ENCODE measurements at regions not wholly inside any gene's neighbourhood (a gene's known extent, or its start where the extent isn't known, plus 50 kb on each side); places are given as distances from the start of the nearest gene placed in this dataset.
A peak's percentile ranks its signal among the peaks of the same experiment; 100 is the strongest.

GRCh38 chr5:87787086-87787485 lies 374.4 kb upstream of the CCNH start:
- Histone ChIP-seq H3K4me3 (ENCODE audit: low read length in 2 of 2) (no peak overlapping the region), H3K4me1 (ENCODE audit: control insufficient read depth in 1 of 2, insufficient read depth in 2 of 2, low read length in 2 of 2) (no peaks in the 10 kb centered on the region), H3K36me3 (ENCODE audit: control insufficient read depth in 1 of 2, insufficient read depth in 2 of 2, low read length in 1 of 2) (no peaks in the 10 kb centered on the region), H3K27ac (ENCODE audit: low read depth in 1 of 2, low read length in 2 of 2) (no peak overlapping the region), H3K9me3 (ENCODE audit: control insufficient read depth, low read length) (no peaks in the 10 kb centered on the region), H3K27me3 (ENCODE audit: control insufficient read depth in 1 of 2, insufficient read depth in 2 of 2, low read length in 1 of 2) (no peaks in the 10 kb centered on the region)
- intact Hi-C loops (cut with DNase I): no loop called here
- no peak for DNase-seq
- no peak for ATAC-seq (ENCODE audit: low FRiP score)
- 43 to 66% methylated on average over 4 of the region's 4 CpGs for WGBS, 2 donors

GRCh38 chr5:87786471-87786870 lies 373.7 kb upstream of the CCNH start:
- Histone ChIP-seq H3K36me3 (ENCODE audit: control insufficient read depth in 1 of 2, insufficient read depth in 2 of 2, low read length in 1 of 2) (no peaks in the 10 kb centered on the region), H3K27ac (ENCODE audit: low read depth in 1 of 2, low read length in 2 of 2) (no peak overlapping the region), H3K27me3 (ENCODE audit: control insufficient read depth in 1 of 2, insufficient read depth in 2 of 2, low read length in 1 of 2) (no peaks in the 10 kb centered on the region), H3K4me3 (ENCODE audit: low read length in 2 of 2) (no peak overlapping the region), H3K4me1 (ENCODE audit: control insufficient read depth in 1 of 2, insufficient read depth in 2 of 2, low read length in 2 of 2) (no peaks in the 10 kb centered on the region), H3K9me3 (ENCODE audit: control insufficient read depth, low read length) (no peaks in the 10 kb centered on the region)
- WGBS, 2 donors: 49 to 54% methylated on average over 1 of the region's 1 CpG
- ATAC-seq (ENCODE audit: low FRiP score) (no peak), DNase-seq (no peak)
- intact Hi-C loops (cut with DNase I): no loop called here

GRCh38 chr5:87785554-87786335 lies 373.0 kb upstream of the CCNH start:
- H3K27ac ChIP-seq (ENCODE audit: low read depth in 1 of 2, low read length in 2 of 2): no peak overlapping the region
- DNase-seq: no peak
- H3K9me3 ChIP-seq (ENCODE audit: control insufficient read depth, low read length): no peaks in the 10 kb centered on the region
- H3K36me3 ChIP-seq (ENCODE audit: control insufficient read depth in 1 of 2, insufficient read depth in 2 of 2, low read length in 1 of 2): no peaks in the 10 kb centered on the region
- WGBS, 2 donors: 19 to 49% methylated on average over 4 of the region's 4 CpGs
- no peaks in the 10 kb centered on the region for H3K27me3 ChIP-seq (ENCODE audit: control insufficient read depth in 1 of 2, insufficient read depth in 2 of 2, low read length in 1 of 2)
- intact Hi-C loops (cut with DNase I): no loop called here
- H3K4me1 ChIP-seq (ENCODE audit: control insufficient read depth in 1 of 2, insufficient read depth in 2 of 2, low read length in 2 of 2): no peaks in the 10 kb centered on the region
- ATAC-seq (ENCODE audit: low FRiP score): no peak
- H3K4me3 ChIP-seq (ENCODE audit: low read length in 2 of 2): no peak overlapping the region

GRCh38 chr5:87784879-87785495 lies 372.3 kb upstream of the CCNH start:
- no peaks in the 10 kb centered on the region for H3K4me1 ChIP-seq (ENCODE audit: control insufficient read depth in 1 of 2, insufficient read depth in 2 of 2, low read length in 2 of 2)
- intact Hi-C loops (cut with DNase I): loop anchor here in 1 of 2 donors (5.0 kb wide), 2 partner anchors 357 to 897 kb away; no protein-coding TSS in a partner anchor
- no peaks in the 10 kb centered on the region for H3K27me3 ChIP-seq (ENCODE audit: control insufficient read depth in 1 of 2, insufficient read depth in 2 of 2, low read length in 1 of 2)
- no peaks in the 10 kb centered on the region for H3K9me3 ChIP-seq (ENCODE audit: control insufficient read depth, low read length)
- H3K27ac ChIP-seq (ENCODE audit: low read depth in 1 of 2, low read length in 2 of 2): no peak overlapping the region
- H3K4me3 ChIP-seq (ENCODE audit: low read length in 2 of 2): no peak overlapping the region
- H3K36me3 ChIP-seq (ENCODE audit: control insufficient read depth in 1 of 2, insufficient read depth in 2 of 2, low read length in 1 of 2): no peaks in the 10 kb centered on the region
- DNase-seq (no peak), ATAC-seq (ENCODE audit: low FRiP score) (no peak)
- WGBS, 2 donors: 77 to 78% methylated on average over 4 of the region's 4 CpGs

- Histone ChIP-seq H3K9me3 (ENCODE audit: control insufficient read depth, low read length) (no peaks in the 10 kb centered on the region), H3K4me3 (ENCODE audit: low read length in 2 of 2) (no peak overlapping the region), H3K27ac (ENCODE audit: low read depth in 1 of 2, low read length in 2 of 2) (no peak overlapping the region), H3K36me3 (ENCODE audit: control insufficient read depth in 1 of 2, insufficient read depth in 2 of 2, low read length in 1 of 2) (no peaks in the 10 kb centered on the region), H3K4me1 (ENCODE audit: control insufficient read depth in 1 of 2, insufficient read depth in 2 of 2, low read length in 2 of 2) (no peaks in the 10 kb centered on the region), H3K27me3 (ENCODE audit: control insufficient read depth in 1 of 2, insufficient read depth in 2 of 2, low read length in 1 of 2) (no peaks in the 10 kb centered on the region)
- intact Hi-C loops (cut with DNase I): loop anchor here in 1 of 2 donors (5.0 kb wide), 2 partner anchors 358 to 898 kb away; no protein-coding TSS in a partner anchor
- ATAC-seq (ENCODE audit: low FRiP score) (no peak), DNase-seq (no peak)
- 66 to 76% methylated on average over 1 of the region's 1 CpG for WGBS, 2 donors
Measured at GRCh38 chr5:87784311-87784710, 371.6 kb upstream of the CCNH start.

DNA sequence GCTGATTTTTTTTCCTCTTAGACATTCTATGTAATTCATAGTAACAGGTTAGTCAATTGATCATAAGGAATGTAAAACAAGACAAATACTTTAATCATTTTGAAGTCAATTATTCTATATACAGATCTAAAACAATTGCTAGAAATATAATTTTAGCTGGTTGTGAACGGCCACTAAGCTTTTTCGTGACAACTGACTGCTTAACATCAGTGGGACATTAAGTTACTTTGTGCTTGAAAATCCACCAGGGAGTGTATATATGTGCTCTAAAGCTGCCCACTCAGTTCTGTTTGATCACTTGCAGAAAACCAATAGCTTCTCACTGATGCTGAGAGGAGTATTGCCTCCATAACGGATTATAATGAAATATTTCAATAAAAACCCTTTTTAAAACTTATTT lies 370.2 kb upstream of the CCNH start:
- H3K27me3 ChIP-seq (ENCODE audit: control insufficient read depth in 1 of 2, insufficient read depth in 2 of 2, low read length in 1 of 2): no peaks in the 10 kb centered on the region
- no peak for DNase-seq
- WGBS, 2 donors: 66 to 69% methylated on average over 3 of the region's 3 CpGs
- no peaks in the 10 kb centered on the region for H3K9me3 ChIP-seq (ENCODE audit: control insufficient read depth, low read length)
- H3K36me3 ChIP-seq (ENCODE audit: control insufficient read depth in 1 of 2, insufficient read depth in 2 of 2, low read length in 1 of 2): no peaks in the 10 kb centered on the region
- H3K27ac ChIP-seq (ENCODE audit: low read depth in 1 of 2, low read length in 2 of 2): no peak overlapping the region
- H3K4me3 ChIP-seq (ENCODE audit: low read length in 2 of 2): no peak overlapping the region
- no peaks in the 10 kb centered on the region for H3K4me1 ChIP-seq (ENCODE audit: control insufficient read depth in 1 of 2, insufficient read depth in 2 of 2, low read length in 2 of 2)
- intact Hi-C loops (cut with DNase I): loop anchor here in 1 of 2 donors (5.0 kb wide), 2 partner anchors 359 to 899 kb away; no protein-coding TSS in a partner anchor
- ATAC-seq (ENCODE audit: low FRiP score): no peak

DNA sequence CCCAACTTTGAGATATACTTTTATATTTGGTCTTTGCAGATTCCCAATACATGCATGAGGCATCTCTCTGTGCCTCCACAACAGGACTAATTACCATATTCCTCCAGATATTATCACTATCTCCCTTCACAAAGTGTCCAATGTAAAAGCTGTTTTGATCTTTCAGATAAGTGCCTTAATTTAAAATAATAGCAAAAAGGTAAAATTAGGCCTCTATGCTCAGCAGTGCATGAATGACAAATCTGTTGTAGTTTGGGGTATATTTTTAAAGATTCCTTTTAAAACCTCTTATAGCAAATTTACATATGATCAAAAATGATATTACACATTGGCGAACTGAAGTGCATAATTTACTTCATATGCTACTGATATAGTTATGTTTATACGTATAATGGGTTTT lies 369.2 kb upstream of the CCNH start:
- H3K27me3 ChIP-seq (ENCODE audit: control insufficient read depth in 1 of 2, insufficient read depth in 2 of 2, low read length in 1 of 2): no peaks in the 10 kb centered on the region
- H3K4me3 ChIP-seq (ENCODE audit: low read length in 2 of 2): no peak overlapping the region
- WGBS, 2 donors: 94 to 97% methylated on average over 2 of the region's 2 CpGs
- no peak for ATAC-seq (ENCODE audit: low FRiP score)
- intact Hi-C loops (cut with DNase I): loop anchor here (2.0 to 5.0 kb wide), 3 partner anchors 360 to 900 kb away; no protein-coding TSS in a partner anchor
- H3K9me3 ChIP-seq (ENCODE audit: control insufficient read depth, low read length): no peaks in the 10 kb centered on the region
- H3K27ac ChIP-seq (ENCODE audit: low read depth in 1 of 2, low read length in 2 of 2): no peak overlapping the region
- no peaks in the 10 kb centered on the region for H3K4me1 ChIP-seq (ENCODE audit: control insufficient read depth in 1 of 2, insufficient read depth in 2 of 2, low read length in 2 of 2)
- no peak for DNase-seq
- no peaks in the 10 kb centered on the region for H3K36me3 ChIP-seq (ENCODE audit: control insufficient read depth in 1 of 2, insufficient read depth in 2 of 2, low read length in 1 of 2)

GRCh38 chr5:87780831-87781760 lies 368.4 kb upstream of the CCNH start:
- H3K36me3 ChIP-seq (ENCODE audit: control insufficient read depth in 1 of 2, insufficient read depth in 2 of 2, low read length in 1 of 2): no peaks in the 10 kb centered on the region
- ATAC-seq (ENCODE audit: low FRiP score): peak; percentile 89
- intact Hi-C loops (cut with DNase I): loop anchor here (2.0 to 5.0 kb wide), 3 partner anchors 361 to 901 kb away; no protein-coding TSS in a partner anchor
- H3K4me3 ChIP-seq (ENCODE audit: low read length in 2 of 2): no peak overlapping the region
- H3K27me3 ChIP-seq (ENCODE audit: control insufficient read depth in 1 of 2, insufficient read depth in 2 of 2, low read length in 1 of 2): no peaks in the 10 kb centered on the region
- DNase-seq: peak; percentile 87 to 89
- H3K4me1 ChIP-seq (ENCODE audit: control insufficient read depth in 1 of 2, insufficient read depth in 2 of 2, low read length in 2 of 2): no peaks in the 10 kb centered on the region
- no peak overlapping the region for H3K27ac ChIP-seq (ENCODE audit: low read depth in 1 of 2, low read length in 2 of 2)
- no peaks in the 10 kb centered on the region for H3K9me3 ChIP-seq (ENCODE audit: control insufficient read depth, low read length)
- 11 to 12% methylated on average over 13 of the region's 13 CpGs for WGBS, 2 donors
